Upper lobe of left lung (tissue), 6 donors: ENCODE measurements at regions not wholly inside any gene's neighbourhood (a gene's known extent, or its start where the extent isn't known, plus 50 kb on each side); places are given as distances from the start of the nearest gene placed in this dataset.

ENCODE experiments used
- ATAC-seq, 2 donors: fragments of 200-7000 bp; cut with Tn5 transposase; one replicate each; pipeline ENCODE4 v1.9.1; 2022; ENCODE audit warnings: mild to moderate bottlenecking in 2 of 2, moderate library complexity in 2 of 2; ENCODE audit not compliant: low FRiP score in 2 of 2
- DNase-seq, 2 donors: peaks; one replicate each; pipeline ENCODE4 v3.0.0-alpha.2; 2019 to 2020
- H3K27ac ChIP-seq, 4 donors: fragments of 200-600 bp; sonication (generic); one replicate each; pipeline ENCODE4 v1.5.1; 2016 to 2019
- H3K27me3 ChIP-seq, 4 donors: fragments of 200-600 bp; sonication (generic); one replicate each; pipeline ENCODE4 v1.5.1; 2017 to 2019
- H3K36me3 ChIP-seq, 4 donors: fragments of 200-600 bp; sonication (generic); one replicate each; pipeline ENCODE4 v1.5.1; 2016 to 2019
- H3K4me1 ChIP-seq, 4 donors: fragments of 200-600 bp; sonication (generic); one replicate each; pipeline ENCODE4 v1.5.1; 2018 to 2019
- H3K4me3 ChIP-seq, 4 donors: fragments of 200-600 bp; sonication (generic); one replicate each; pipeline ENCODE4 v1.5.1; 2017 to 2019; ENCODE audit warnings: mild to moderate bottlenecking in 2 of 4, moderate library complexity in 1 of 4
- H3K9me3 ChIP-seq, 4 donors: fragments of 200-600 bp; sonication (generic); one replicate each; pipeline ENCODE4 v1.5.1; 2018 to 2019
- EP300 ChIP-seq, 4 donors: sonication (generic); formaldehyde crosslinking; IDR thresholded peaks; one replicate each; pipeline ENCODE4 v1.5.1; 2017; ENCODE audit warnings: antibody characterized with exemption in 4 of 4, control low read depth in 2 of 4
- POLR2A ChIP-seq, 4 donors: fragments of 450-650 bp; IDR thresholded peaks; one replicate each; pipeline ENCODE4 v1.5.1; 2016 to 2017; ENCODE audit warnings: antibody characterized with exemption in 4 of 4, mild to moderate bottlenecking in 2 of 4
- POLR2AphosphoS5 ChIP-seq, 2 donors: sonication (generic); formaldehyde crosslinking; IDR thresholded peaks; one replicate each; pipeline ENCODE4 v1.5.1; 2017; ENCODE audit warnings: antibody characterized with exemption in 2 of 2
- WGBS, 2 donors: methylation state at CpG; one replicate each; pipeline ENCODE4 v1.1.5; 2017 to 2018; 5-methylcytosine and 5-hydroxymethylcytosine counted together
- TF ChIP-seq, protein P1 (sequence below), 6 experiments: fragments of 450-650 bp in 4 of 6; fragments of 200-600 bp in 2 of 6; sonication (generic) in 2 of 6; IDR thresholded peaks; one replicate each; pipeline ENCODE4 v1.5.1; 2016 to 2019; ENCODE audit warnings: antibody characterized with exemption in 6 of 6
- donor health status: DM: no; HTN: no; CAD: no; lungs with moderate emphysema.
- donor health status: DM: no; HTN: yes; CAD: no; lungs with severe emphysema.

DNA sequence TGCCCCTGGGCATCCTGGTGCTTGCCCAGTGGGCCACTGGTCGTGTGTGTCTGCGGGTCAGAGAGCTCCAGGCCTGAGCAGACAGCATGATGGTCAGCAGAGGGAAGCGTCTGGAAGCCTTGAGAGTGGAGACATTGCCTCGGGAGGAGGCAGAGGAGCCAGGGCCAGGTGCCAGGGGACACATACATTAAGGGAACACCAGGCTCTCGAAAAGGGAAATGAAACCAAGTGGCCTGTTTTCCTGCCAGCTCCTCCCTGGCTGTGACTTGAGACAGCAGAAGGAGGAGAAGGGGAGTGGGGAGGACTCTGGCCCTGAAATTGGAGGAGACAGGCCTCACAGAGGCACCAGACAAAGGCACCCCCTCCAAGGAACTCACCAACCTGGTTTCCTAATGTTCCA lies 62.4 kb upstream of the LRP8 start:
- H3K4me3 ChIP-seq, result no peak overlapping the region
- ATAC-seq (peak in 1 of 2 donors; percentile 69), DNase-seq (peak in 1 of 2 donors; percentile 49)
- H3K9me3 ChIP-seq, result no peaks in the 10 kb centered on the region
- H3K36me3 ChIP-seq, result no peaks in the 10 kb centered on the region
- WGBS, 2 donors, result 51 to 54% methylated on average over 5 of the region's 5 CpGs
- no peaks in the 10 kb centered on the region for H3K4me1 ChIP-seq
- H3K27me3 ChIP-seq, result no peaks in the 10 kb centered on the region
- TF ChIP-seq EP300 (IDR thresholded peaks at IDR 0.05) (no peak), POLR2AphosphoS5 (IDR thresholded peaks at IDR 0.05) (no peak), POLR2A (IDR thresholded peaks at IDR 0.05) (no peak)
- no peak overlapping the region for H3K27ac ChIP-seq

DNA sequence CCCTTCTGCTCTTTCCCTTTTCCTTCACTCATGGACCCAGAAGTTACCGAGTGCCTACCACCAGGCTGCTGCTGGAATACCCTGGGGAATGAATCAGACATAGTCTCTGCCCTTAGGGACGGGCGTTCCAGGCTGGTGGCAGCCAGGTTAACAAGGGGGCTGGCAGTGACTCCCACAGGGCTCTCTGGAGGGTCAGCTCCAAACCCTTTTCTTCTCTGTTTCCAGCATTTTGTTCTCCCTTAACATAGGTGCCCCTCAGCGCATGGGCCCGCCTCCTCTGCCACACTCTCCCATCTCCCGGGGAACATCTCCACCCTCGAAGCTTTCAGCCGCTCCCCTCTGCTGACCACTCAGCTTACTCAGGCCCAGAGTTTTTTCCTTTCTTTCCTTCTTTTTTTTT lies 62.9 kb upstream of the LRP8 start:
- TF ChIP-seq POLR2A (IDR thresholded peaks at IDR 0.05), result no peak
- TF ChIP-seq, protein P1, sequence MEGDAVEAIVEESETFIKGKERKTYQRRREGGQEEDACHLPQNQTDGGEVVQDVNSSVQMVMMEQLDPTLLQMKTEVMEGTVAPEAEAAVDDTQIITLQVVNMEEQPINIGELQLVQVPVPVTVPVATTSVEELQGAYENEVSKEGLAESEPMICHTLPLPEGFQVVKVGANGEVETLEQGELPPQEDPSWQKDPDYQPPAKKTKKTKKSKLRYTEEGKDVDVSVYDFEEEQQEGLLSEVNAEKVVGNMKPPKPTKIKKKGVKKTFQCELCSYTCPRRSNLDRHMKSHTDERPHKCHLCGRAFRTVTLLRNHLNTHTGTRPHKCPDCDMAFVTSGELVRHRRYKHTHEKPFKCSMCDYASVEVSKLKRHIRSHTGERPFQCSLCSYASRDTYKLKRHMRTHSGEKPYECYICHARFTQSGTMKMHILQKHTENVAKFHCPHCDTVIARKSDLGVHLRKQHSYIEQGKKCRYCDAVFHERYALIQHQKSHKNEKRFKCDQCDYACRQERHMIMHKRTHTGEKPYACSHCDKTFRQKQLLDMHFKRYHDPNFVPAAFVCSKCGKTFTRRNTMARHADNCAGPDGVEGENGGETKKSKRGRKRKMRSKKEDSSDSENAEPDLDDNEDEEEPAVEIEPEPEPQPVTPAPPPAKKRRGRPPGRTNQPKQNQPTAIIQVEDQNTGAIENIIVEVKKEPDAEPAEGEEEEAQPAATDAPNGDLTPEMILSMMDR (IDR thresholded peaks at IDR 0.05), result no peak
- no peak for TF ChIP-seq EP300 (IDR thresholded peaks at IDR 0.05)
- no peak for TF ChIP-seq POLR2AphosphoS5 (IDR thresholded peaks at IDR 0.05)
- Histone ChIP-seq H3K27ac (no peak overlapping the region), H3K4me1 (no peaks in the 10 kb centered on the region), H3K4me3 (no peak overlapping the region), H3K27me3 (no peaks in the 10 kb centered on the region), H3K36me3 (no peaks in the 10 kb centered on the region), H3K9me3 (no peaks in the 10 kb centered on the region)
- ATAC-seq (no peak), DNase-seq (no peak)
- WGBS, 2 donors, result 88 to 90% methylated on average over 8 of the region's 8 CpGs

DNA sequence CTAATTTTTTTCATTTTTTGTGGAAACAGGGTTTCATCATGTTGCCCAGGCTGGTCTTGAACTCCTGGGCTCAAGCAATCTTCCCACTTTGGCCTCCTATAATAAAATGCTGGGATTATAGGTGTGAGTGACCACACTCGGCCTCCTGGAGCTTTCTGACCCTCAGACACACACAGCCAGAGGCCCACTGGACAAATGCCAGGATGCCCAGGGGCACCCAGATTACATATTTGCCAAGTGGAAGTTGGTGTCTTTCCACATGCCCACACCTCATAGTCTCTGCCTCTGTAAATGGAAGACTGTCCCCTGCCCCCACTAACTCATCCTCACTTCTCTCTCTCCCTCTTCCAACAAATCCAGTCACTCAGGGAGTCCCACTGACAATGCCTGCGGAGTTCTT lies 63.4 kb upstream of the LRP8 start:
- 68 to 80% methylated on average over 2 of the region's 2 CpGs for WGBS, 2 donors
- ATAC-seq, result no peak

DNA sequence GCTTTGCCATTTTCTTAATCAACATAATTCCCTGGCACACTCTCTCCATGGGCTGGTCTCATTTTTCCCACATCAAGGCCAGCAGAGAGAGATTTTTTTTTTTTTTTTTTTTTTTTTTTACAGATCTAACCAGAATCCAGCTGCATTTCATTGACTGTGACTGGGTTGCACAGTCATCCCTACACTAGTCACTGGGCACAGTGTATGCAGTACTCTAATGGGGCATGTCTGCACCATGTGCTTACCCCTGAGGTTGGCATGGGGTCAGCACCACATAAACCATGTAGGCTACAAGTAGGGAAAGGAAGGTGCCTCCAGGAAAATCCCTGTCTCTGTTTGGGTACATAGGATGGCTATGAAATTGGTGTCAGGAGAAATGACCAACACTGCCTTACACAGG lies 64.1 kb upstream of the LRP8 start:
- Histone ChIP-seq H3K4me3 (no peak overlapping the region), H3K27me3 (no peaks in the 10 kb centered on the region), H3K27ac (no peak overlapping the region), H3K9me3 (no peaks in the 10 kb centered on the region), H3K36me3 (no peaks in the 10 kb centered on the region), H3K4me1 (no peaks in the 10 kb centered on the region)
- no peak for TF ChIP-seq POLR2A (IDR thresholded peaks at IDR 0.05)
- TF ChIP-seq, protein P1 (IDR thresholded peaks at IDR 0.05), result no peak
- TF ChIP-seq EP300 (IDR thresholded peaks at IDR 0.05), result no peak
- no peak for TF ChIP-seq POLR2AphosphoS5 (IDR thresholded peaks at IDR 0.05)
- ATAC-seq (no peak), DNase-seq (no peak)

More for the DNA sequence above, 63.4 kb upstream of the LRP8 start:
- no peak for DNase-seq
- Histone ChIP-seq H3K4me3 (no peak overlapping the region), H3K27ac (no peak overlapping the region), H3K4me1 (no peaks in the 10 kb centered on the region), H3K36me3 (no peaks in the 10 kb centered on the region), H3K27me3 (no peaks in the 10 kb centered on the region), H3K9me3 (no peaks in the 10 kb centered on the region)
- TF ChIP-seq, protein P1 (IDR thresholded peaks at IDR 0.05), result no peak
- TF ChIP-seq EP300 (IDR thresholded peaks at IDR 0.05), result no peak
- TF ChIP-seq POLR2AphosphoS5 (IDR thresholded peaks at IDR 0.05), result no peak
- TF ChIP-seq POLR2A (IDR thresholded peaks at IDR 0.05), result no peak

DNA sequence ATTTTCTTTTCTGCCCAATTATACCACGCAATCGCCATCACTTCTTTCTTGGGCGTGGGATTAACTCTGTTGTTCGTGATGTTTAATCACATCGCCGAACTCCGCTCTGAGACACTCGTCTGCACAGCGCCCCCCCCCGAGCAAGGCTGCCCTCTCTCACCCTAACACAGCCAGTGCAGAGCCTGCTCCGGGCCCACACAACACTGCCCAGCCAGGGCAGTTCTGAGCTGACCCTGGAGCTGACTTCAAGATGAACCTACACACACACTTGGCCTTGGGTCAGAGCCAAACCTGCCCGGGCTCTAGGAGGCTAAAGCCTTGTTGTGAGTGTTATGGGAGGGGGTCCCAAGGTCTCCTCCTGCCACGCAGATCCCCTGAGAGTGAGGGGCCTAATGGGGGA lies 64.6 kb upstream of the LRP8 start:
- WGBS, 2 donors, result 73 to 83% methylated on average over 13 of the region's 13 CpGs
- Histone ChIP-seq H3K4me3 (no peak overlapping the region), H3K27ac (no peak overlapping the region), H3K36me3 (no peaks in the 10 kb centered on the region), H3K4me1 (no peaks in the 10 kb centered on the region), H3K9me3 (no peaks in the 10 kb centered on the region), H3K27me3 (no peaks in the 10 kb centered on the region)
- TF ChIP-seq POLR2A (IDR thresholded peaks at IDR 0.05) (no peak), POLR2AphosphoS5 (IDR thresholded peaks at IDR 0.05) (no peak), EP300 (IDR thresholded peaks at IDR 0.05) (no peak)
- TF ChIP-seq, protein P1 (IDR thresholded peaks at IDR 0.05), result no peak
- ATAC-seq (no peak), DNase-seq (peak in 1 of 2 donors; percentile 55)
